ENCODE measurements at regions not wholly inside any gene's neighbourhood (a gene's known extent, or its start where the extent isn't known, plus 50 kb on each side); places are given as distances from the start of the nearest gene placed in this dataset.
A peak's percentile ranks its signal among the peaks of the same experiment; 100 is the strongest.
"Not testable (repeated sequence)": the region's sequence is repeated elsewhere in the genome, so short reads cannot be mapped to it uniquely, and the experiment has no call there.

- no peak for DNase-seq (ENCODE audit: low read depth in 2 of 2)
Measured at GRCh38 chr12:93978553-93978952, 169.8 kb upstream of the PLXNC1 start.

- peak; percentile 68 to 76 for DNase-seq (ENCODE audit: low read depth in 2 of 2)
Measured at GRCh38 chr12:93979189-93979588, 169.2 kb upstream of the PLXNC1 start.

GRCh38 chr12:93980711-93981110 is 167.7 kb upstream of the PLXNC1 start:
- DNase-seq (ENCODE audit: low read depth in 2 of 2), result no peak

- DNase-seq (ENCODE audit: low read depth in 2 of 2), result no peak
Measured at GRCh38 chr12:93981411-93981810, 167.0 kb upstream of the PLXNC1 start.

GRCh38 chr12:93982771-93983315 is 165.5 kb upstream of the PLXNC1 start:
- DNase-seq (ENCODE audit: low read depth in 2 of 2), result peak in 1 of 2 donors; percentile 71

GRCh38 chr12:93984005-93984404 is 164.4 kb upstream of the PLXNC1 start:
- no peak for DNase-seq (ENCODE audit: low read depth in 2 of 2)

- DNase-seq (ENCODE audit: low read depth in 2 of 2), result no peak
Measured at GRCh38 chr12:93989949-93990348, 158.4 kb upstream of the PLXNC1 start.

- peak; percentile 44 to 68 for DNase-seq (ENCODE audit: low read depth in 2 of 2)
Measured at GRCh38 chr12:93990832-93991803, 157.3 kb upstream of the PLXNC1 start.

GRCh38 chr12:93991829-93992461 is 156.4 kb upstream of the PLXNC1 start:
- DNase-seq (ENCODE audit: low read depth in 2 of 2), result no peak

- DNase-seq (ENCODE audit: low read depth in 2 of 2), result no peak
Measured at GRCh38 chr12:93994721-93995120, 153.7 kb upstream of the PLXNC1 start.

- DNase-seq (ENCODE audit: low read depth in 2 of 2), result no peak
Measured at GRCh38 chr12:93996321-93996720, 152.1 kb upstream of the PLXNC1 start.

- DNase-seq (ENCODE audit: low read depth in 2 of 2), result no peak
Measured at GRCh38 chr12:94001691-94002090, 146.7 kb upstream of the PLXNC1 start.

- not testable (repeated sequence) for DNase-seq (ENCODE audit: low read depth in 2 of 2)
Measured at GRCh38 chr12:94002925-94003324, 145.5 kb upstream of the PLXNC1 start.

- DNase-seq (ENCODE audit: low read depth in 2 of 2), result not testable (repeated sequence)
Measured at GRCh38 chr12:94007833-94008232, 140.5 kb upstream of the PLXNC1 start.

GRCh38 chr12:94010307-94010706 is 138.1 kb upstream of the PLXNC1 start:
- no peak for DNase-seq (ENCODE audit: low read depth in 2 of 2)

- no peak for DNase-seq (ENCODE audit: low read depth in 2 of 2)
Measured at GRCh38 chr12:94012071-94012470, 136.3 kb upstream of the PLXNC1 start.

GRCh38 chr12:94012590-94012989 is 135.8 kb upstream of the PLXNC1 start:
- no peak for DNase-seq (ENCODE audit: low read depth in 2 of 2)

GRCh38 chr12:94017247-94017646 is 131.1 kb upstream of the PLXNC1 start:
- DNase-seq (ENCODE audit: low read depth in 2 of 2), result not testable (repeated sequence)

GRCh38 chr12:94020335-94020734 is 128.0 kb upstream of the PLXNC1 start:
- DNase-seq (ENCODE audit: low read depth in 2 of 2), result no peak

GRCh38 chr12:94023879-94024278 is 124.5 kb upstream of the PLXNC1 start:
- DNase-seq (ENCODE audit: low read depth in 2 of 2), result no peak

GRCh38 chr12:94025068-94025467 is 123.3 kb upstream of the PLXNC1 start:
- DNase-seq (ENCODE audit: low read depth in 2 of 2), result no peak

- no peak for DNase-seq (ENCODE audit: low read depth in 2 of 2)
Measured at GRCh38 chr12:94025756-94026155, 122.6 kb upstream of the PLXNC1 start.
